ENCODE measurements at regions not wholly inside any gene's neighbourhood (a gene's known extent, or its start where the extent isn't known, plus 50 kb on each side); places are given as distances from the start of the nearest gene placed in this dataset.

GRCh38 chr2:103152556-103152955, 390.7 kb downstream of the TMEM182 start:
- Histone ChIP-seq H3K4me1 (no peaks in the 10 kb centered on the region), H3K4me3 (no peak overlapping the region), H3K36me3 (no peaks in the 10 kb centered on the region), H3K27ac (no peak overlapping the region), H3K9me3 (peaks cover 0 to 3% (median 0%) of the 10 kb centered on the region in 12 donors), H3K27me3 (peaks cover 0 to 6% (median 0%) of the 10 kb centered on the region in 9 donors)
- ATAC-seq (no peak), DNase-seq (no peak)
- 47 to 70% (median 58%) methylated on average over 2 of the region's 2 CpGs for WGBS, 4 donors
- intact Hi-C loops (cut with DNase I) = no loop called here
- no peak for TF ChIP-seq CTCF (IDR thresholded peaks at IDR 0.05)
- no peak for TF ChIP-seq POLR2A (IDR thresholded peaks at IDR 0.05)

- TF ChIP-seq POLR2A (IDR thresholded peaks at IDR 0.05) (no peak), CTCF (IDR thresholded peaks at IDR 0.05) (no peak)
- peaks cover 0 to 3% (median 0%) of the 10 kb centered on the region in 12 donors for H3K9me3 ChIP-seq
- no peak overlapping the region for H3K4me3 ChIP-seq
- H3K27me3 ChIP-seq = peaks cover 0 to 6% (median 0%) of the 10 kb centered on the region in 9 donors
- DNase-seq = no peak
- no peak overlapping the region for H3K27ac ChIP-seq
- WGBS, 4 donors = 70 to 78% (median 77%) methylated on average over 9 of the region's 9 CpGs
- intact Hi-C loops (cut with DNase I) = no loop called here
- no peaks in the 10 kb centered on the region for H3K4me1 ChIP-seq
- no peaks in the 10 kb centered on the region for H3K36me3 ChIP-seq
- no peak for ATAC-seq
These were observed 391.9 kb downstream of the TMEM182 start for GRCh38 chr2:103153580-103154284.

GRCh38 chr2:103155308-103155707, 393.5 kb downstream of the TMEM182 start:
- no peak for ATAC-seq
- H3K27ac ChIP-seq = no peak overlapping the region
- H3K4me3 ChIP-seq = no peak overlapping the region
- intact Hi-C loops (cut with DNase I) = no loop called here
- no peak for TF ChIP-seq POLR2A (IDR thresholded peaks at IDR 0.05)
- no peak for TF ChIP-seq CTCF (IDR thresholded peaks at IDR 0.05)
- no peak for DNase-seq
- H3K36me3 ChIP-seq = no peaks in the 10 kb centered on the region
- WGBS, 4 donors = 85 to 91% (median 90%) methylated on average over 3 of the region's 3 CpGs
- H3K4me1 ChIP-seq = no peaks in the 10 kb centered on the region
- peaks cover 0 to 3% (median 0%) of the 10 kb centered on the region in 12 donors for H3K9me3 ChIP-seq
- H3K27me3 ChIP-seq = peaks cover 0 to 18% (median 0%) of the 10 kb centered on the region in 9 donors

GRCh38 chr2:103159018-103159417, 397.2 kb downstream of the TMEM182 start:
- no peak for ATAC-seq
- Histone ChIP-seq H3K4me1 (no peaks in the 10 kb centered on the region), H3K27ac (no peak overlapping the region)

More at GRCh38 chr2:103159018-103159417, 397.2 kb downstream of the TMEM182 start:
- intact Hi-C loops (cut with DNase I) = no loop called here
- Histone ChIP-seq H3K27me3 (peaks cover 0 to 18% (median 0%) of the 10 kb centered on the region in 9 donors), H3K36me3 (no peaks in the 10 kb centered on the region), H3K9me3 (no peaks in the 10 kb centered on the region), H3K4me3 (no peak overlapping the region)
- WGBS, 4 donors = 46 to 79% (median 50%) methylated on average over 3 of the region's 3 CpGs
- no peak for TF ChIP-seq POLR2A (IDR thresholded peaks at IDR 0.05)
- TF ChIP-seq CTCF (IDR thresholded peaks at IDR 0.05) = no peak
- DNase-seq = no peak

All from heart left ventricle (tissue), 16 donors.